RKO (cell line): ENCODE measurements at regions not wholly inside any gene's neighbourhood (a gene's known extent, or its start where the extent isn't known, plus 50 kb on each side); places are given as distances from the start of the nearest gene placed in this dataset.

Experiments used
- DNase-seq: peaks from one replicate; pipeline ENCODE4 v3.0.0-alpha.2; 2016; ENCODE audit warnings: low spot score

DNA sequence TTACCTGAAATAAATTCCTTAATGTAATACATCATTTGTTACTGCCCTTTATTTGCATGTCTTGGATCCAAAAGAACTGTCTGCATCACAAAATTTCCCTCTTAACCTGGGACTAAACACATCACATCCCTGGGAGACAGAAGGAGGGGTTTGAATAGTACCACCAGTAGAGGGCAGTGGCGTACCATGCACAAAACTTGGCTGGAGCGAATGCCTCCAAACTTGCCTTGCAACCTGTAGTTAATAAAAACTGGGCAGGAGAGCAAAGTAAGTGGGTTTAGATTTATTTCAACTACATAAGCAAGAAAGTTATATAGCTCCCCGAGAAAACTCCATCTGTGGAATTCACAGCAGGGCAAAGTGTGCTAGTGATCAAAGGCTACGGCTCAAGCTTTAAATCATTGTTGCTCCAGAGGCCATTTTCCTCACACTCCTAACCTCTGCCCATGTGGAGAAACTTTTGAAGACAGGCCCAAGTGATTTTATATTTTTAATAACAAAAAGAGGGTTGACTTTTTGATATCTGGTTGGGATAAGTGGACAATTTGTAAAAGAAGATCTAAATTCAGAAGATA, 1176.7 kb upstream of the SEL1L start:
- DNase-seq: peak; percentile 53

DNA sequence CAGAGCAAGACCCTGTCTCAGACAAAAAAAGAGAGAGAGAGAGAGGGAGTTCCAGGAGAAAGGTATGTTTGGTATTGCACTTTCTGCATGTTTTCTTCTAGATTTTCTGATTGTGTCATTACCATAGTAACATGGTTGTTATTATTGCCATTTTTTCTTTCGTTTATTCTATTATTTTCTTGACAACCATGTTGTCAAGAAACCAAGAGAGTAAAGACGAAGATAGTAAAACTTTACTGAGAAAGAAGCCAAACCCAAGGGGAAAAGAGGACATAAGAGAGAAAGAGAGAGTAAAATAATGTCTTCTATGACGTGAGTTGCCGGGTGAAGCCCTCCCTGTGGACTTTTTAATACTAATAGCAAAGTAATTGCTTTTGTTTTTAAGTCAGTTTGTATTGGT, 1186.0 kb upstream of the SEL1L start:
- DNase-seq: no peak

DNA sequence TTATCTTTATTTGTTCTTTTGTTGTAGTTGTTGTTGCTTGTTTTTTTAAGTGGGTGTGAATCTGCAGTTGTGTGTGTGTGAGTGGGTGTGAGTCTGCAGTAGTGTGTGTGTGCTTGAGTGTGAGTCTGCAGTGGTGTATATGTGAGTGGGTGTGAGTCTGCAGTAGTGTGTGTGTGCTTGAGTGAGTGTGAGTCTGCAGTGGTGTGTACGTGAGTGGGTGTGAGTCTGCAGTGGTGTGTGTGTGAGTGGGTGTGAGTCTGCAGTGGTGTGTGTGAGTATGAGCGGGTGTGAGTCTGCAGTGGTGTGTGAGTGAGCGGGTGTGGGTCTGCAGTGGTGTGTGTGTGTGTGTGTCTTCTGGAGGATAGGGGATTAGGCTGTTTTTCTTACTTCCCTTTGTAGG, 1186.8 kb upstream of the SEL1L start:
- DNase-seq: no peak

DNA sequence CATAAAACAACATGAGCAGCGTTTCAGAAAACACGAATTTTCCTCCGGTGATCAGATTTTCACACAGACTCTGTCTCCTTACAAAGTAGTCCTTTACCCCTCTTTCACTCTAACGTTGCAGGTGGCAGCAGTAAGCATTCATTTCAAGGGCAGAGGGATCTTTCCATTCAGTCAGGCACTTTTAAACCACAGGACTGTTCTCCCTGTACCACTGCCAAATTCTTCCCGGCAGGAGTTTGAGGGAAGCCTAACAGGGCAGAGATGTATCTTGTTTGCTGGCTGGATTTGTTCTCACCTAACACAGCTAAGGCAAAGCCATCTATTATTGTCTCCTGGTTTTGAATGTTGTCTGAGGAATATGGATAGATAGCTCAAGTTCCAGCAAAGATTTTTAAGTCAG, 1187.3 kb upstream of the SEL1L start:
- DNase-seq: no peak

DNA sequence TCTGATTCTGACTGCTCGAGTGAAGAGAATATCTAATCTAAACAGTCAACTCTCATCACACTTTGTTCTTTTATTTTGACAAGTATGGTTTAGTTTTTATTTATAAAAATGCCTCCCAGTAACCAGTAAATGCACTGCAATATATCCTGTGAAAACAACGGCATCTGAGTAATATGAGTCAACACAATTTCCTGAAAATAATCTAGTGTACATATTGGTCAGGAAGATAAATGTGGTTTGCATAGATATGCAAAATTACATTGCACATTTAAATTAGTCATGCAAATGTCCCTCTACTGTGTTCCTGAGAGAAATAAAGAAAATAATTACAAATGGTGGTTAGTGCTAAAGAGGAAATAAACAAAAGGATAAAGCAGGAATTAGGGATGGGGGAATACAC, 1190.7 kb upstream of the SEL1L start:
- no peak for DNase-seq

DNA sequence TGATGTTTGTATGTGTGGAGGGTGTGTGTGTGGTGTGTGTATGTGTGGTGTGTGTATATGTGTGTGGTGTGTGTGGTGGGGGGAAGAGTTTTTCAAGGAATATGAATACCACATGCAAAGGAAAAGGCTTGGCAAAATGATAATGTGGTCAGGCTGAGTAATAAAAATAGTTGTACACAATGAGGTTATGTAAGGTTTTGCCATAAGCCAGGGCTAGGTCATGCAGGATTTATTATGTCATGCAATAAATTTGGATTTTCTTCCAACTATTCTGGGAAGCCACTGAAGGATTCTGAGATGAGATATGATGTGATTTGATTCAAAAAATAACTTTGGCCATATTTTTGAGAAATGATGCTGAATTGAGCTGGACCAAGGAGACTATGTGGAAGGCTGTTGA, 1191.6 kb upstream of the SEL1L start:
- DNase-seq: no peak

DNA sequence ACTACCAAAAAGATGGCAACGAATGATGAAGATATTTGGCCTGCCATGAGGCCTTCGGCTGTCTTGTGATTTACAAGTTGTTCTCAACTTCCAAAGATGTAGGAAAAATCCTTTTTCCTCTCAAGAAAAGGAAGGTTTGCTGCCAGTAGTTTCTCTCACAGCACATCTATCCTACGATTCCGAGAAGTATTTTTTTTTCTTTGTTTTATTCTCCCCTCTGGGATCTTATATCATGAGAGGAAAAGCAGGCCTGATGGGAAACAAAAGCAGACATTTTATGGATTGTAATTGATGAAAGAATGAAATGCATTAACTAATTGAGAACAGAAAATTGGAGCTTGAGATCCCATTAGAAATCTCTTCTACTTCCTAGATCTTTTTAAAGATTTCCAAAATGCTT, 1197.9 kb upstream of the SEL1L start:
- DNase-seq: no peak

DNA sequence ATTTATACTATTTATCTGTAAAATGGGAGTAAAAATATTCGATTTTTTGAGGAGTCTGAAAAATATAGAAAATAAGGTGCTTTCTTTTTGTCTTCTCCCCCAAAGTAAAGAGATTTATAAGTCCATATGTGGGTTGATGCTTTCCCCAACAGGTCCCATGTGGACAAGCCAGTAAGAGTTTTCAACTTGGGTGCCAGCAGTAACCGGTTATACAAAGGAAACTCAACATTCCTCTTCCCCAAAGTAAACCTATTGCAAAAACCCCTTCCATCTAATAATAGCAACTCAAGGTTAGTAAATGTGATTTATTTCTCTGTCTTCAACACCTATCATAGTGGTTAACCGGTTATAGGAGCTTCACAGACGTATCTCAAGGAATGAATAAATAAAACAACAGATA, 1206.9 kb upstream of the SEL1L start:
- no peak for DNase-seq

DNA sequence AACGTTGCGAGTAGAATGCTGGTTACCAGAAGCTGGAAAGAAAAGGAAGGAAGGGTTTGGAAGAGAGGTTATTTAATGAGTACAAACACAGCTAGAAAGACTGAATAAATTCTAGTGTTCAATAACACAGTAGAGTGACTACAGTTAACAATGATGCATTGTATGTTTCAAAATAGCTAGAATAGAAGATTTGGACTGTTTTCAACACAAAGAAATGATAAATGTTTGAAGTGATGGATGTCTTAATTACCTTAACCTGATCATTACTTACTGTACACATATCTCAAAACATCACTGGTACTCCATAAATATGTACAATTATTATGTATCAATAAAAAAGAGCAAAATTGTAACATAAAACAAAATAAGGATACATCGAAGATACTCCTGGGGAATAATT, 1221.8 kb upstream of the SEL1L start:
- no peak for DNase-seq

DNA sequence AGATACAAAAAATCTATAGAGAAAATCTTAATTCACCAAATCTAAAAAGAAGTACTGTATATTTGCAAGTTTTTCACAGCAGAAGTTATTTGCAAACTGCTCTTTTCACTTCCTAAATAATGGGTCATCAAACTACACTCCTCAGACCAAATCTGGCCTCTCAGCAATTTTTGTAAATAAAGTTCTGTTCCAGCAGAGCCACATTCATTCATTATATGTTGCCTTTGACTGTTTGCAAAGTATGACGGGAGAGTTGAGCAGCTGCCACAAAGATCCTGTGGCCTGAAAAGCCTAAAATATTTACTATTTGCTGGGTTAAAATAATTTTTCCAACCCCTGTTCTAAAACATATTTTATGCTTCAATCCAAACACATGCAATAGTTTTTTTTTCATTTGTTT, 1222.3 kb upstream of the SEL1L start:
- no peak for DNase-seq

DNA sequence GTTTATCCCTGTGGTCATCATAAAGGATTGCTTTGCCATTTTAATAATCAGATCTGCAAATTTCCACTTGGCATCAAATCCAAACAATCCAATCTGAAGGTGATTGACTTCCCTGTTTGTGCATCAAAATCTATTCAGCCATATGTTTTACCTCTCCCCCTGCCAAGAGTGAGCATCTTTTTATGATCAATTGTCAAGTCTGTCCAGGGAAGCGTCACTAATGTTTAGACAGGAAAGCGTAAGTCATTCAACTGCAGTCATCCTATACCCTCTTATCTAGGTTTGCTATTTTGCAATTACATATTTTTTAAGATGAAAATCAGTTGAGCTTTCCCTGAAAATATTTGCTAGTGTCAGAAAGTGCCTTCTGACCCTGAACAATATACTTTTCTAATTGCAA, 1224.1 kb upstream of the SEL1L start:
- DNase-seq: no peak

DNA sequence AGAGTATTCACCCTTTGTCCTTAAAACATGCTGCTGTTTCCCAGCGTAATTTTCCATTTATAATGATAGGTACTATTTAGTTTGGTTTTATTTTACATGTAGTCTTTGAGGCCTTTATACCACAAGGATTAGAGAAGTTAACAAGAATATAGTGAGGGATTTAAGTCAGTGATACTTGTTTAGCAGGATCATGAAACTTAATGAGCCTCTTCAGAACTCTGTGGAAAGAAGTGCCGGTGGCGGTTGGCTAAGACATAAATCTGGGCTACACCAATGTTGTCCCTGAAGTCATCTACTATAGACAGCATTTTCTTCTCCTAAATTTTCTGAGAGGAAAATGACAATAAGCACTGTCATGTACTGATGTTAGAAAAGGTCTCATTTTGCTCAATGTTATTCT, 1226.0 kb upstream of the SEL1L start:
- DNase-seq: no peak

DNA sequence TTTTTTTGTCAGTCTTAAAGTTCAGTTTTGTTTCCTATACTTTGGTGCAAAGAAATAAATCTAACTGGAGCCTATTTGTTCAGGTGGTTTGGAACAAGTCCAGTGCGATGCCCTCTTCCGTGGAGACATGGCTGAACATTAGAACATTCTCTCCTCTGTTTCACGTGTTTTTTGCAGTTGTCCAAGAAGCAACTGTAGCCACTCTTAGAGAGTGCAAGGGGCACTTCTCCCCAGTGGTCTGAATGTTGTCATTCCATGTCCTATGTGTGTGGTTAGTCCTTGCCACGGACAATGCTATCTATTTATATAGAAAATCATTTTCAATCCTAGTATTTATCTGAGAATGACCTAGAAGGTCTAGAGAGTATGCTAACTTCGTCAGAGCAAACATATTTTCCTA, 1232.5 kb upstream of the SEL1L start:
- no peak for DNase-seq

DNA sequence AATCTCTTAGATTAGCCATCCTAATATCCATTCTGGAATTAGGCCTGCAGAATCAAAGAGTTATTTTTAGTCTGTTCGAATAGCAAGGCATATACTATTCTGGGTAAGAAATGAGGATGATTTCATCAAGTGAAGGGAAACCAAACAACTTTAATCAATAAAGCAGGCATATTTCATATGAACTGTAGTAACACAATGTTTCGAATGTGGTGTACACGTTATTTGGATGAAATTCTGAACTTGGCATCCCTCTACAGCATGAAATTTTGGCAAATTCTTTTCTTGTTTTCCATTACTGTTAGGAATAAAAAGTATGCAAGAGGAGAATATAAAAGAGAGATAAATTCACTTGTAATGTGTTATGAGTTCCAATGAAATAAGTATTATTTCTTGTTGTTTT, 1233.3 kb upstream of the SEL1L start:
- no peak for DNase-seq

DNA sequence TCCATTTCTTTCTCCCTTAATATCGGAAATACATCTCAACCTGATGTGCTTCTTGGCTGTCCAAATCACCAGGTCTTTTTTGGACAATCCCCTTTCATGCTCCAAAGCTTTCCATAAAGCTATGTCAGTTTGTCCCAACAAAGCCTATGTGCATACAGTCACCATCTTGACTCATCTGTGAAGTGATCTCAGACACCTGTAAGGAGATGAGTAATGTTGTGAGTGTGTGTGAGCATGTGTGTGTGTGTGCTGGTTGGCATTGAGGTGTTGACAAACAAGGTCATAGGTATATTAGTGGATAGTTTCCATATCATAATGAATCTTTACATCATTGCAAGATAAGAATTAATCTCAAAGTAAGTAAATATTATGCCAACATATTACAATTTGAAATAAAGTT, 1243.3 kb upstream of the SEL1L start:
- DNase-seq: peak; percentile 27

DNA sequence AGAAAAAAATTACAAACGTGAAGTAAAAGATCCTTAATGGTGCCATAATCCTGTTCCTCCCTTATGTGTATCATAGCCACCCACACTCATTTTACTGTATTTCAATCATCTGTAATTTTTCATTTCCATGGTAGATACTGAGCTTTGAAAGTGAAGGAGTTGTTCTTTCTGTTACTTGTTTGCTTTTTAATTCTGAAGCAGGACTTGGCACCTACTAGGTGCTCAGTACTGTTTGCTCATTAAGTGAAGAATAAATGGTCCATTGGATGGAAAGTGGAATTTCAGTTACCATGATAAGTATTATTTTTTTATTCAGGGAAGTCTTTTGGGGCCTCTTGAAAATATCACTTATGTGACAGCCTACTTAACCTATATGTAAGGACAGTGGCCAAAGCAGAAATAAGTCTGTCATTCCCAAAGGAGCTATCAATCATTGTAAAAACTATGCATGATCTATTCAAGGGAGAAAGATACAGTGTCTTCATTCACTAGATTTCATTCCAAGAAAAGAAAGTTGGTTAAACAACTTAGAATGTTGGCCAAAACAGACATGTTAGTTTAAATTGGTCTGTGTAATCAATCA, 1244.4 kb upstream of the SEL1L start:
- DNase-seq: no peak

DNA sequence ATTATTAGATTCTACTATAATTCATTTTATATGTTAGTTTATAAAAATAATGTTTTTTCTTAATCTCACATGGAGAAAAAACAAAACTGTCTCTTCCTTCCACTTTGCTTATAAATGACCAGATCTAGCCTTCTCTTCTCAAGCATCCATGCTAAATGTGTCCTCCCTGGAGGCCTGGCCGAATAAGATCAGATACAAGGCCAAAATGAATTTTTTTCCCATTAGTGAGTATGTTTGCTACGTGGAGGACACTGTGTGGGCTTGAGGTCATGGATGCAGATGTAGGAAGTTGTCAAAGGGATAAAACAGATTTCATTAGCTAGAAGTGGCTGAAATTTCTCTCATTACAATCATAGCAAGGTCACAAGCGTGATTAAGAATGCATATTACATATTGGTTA, 1244.9 kb upstream of the SEL1L start:
- no peak for DNase-seq

DNA sequence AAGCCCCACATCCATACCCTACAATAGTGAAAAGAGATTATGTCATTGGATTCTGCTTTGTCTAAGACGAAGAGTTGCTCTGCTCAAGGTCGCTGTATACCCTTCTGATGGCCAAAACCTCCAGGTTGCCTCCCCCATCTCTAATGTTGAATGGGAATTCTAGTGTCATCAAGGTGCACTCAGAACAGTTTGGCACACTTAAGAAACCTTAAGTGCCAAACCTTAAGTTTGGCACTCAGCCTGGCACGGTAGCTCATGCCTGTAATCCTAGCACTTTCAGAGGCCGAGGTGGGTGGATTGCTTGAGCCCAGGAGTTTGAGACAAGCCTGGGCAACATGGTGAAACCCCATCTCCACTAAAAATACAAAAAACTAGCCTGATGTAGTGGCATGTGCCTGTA, 1245.6 kb upstream of the SEL1L start:
- DNase-seq: no peak

DNA sequence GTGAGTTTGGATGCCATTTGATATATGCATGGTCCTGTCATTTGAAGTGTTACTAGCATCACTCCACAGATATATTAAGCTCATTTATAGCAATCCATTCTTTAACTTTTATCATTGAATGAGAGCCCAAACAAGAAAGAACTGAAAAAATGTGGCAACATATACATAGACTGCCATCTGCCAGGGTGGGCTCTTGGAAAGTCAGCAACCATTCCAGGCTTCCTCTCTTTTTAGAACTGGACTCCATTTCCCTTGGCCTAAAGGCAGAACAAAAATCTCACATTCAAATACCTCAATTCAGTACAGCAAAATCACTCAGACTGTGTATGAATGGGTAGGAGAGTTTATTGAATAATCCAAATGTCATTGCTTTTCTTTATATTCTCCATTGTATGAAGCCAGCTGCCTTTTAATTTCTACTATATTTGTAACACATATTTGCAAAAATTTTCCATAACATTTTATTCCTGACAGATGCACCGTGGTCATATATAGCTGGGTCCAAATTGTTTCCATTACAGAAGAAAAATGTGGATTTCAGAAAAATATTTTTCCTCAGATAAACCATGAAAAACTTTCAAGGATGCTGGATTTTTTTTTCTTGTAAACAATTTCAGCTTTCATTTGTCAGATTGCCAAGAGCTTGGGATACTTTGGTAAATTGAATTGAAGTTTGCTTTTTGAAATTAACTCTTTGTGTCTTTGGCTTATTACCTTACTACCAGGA, 1252.3 kb upstream of the SEL1L start:
- no peak for DNase-seq

DNA sequence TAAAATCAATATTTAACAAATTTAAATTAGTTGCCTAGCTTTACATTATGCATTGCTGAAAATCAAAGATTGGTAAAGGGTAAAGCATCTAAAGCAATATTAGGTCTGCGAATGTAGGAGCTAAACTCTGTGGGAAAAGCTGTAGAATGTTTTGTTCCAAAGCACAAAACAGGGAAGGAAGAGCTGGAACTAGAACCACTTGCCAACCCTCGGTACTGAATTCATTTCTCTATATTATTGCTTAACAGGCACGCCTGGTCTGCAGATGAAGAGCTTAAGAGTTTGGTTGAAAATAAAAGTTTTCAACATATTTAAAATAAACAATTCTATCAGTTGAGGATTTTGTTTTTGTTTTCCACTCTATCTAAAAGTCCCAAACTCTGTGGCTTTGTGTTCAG, 1252.8 kb upstream of the SEL1L start:
- DNase-seq: no peak

DNA sequence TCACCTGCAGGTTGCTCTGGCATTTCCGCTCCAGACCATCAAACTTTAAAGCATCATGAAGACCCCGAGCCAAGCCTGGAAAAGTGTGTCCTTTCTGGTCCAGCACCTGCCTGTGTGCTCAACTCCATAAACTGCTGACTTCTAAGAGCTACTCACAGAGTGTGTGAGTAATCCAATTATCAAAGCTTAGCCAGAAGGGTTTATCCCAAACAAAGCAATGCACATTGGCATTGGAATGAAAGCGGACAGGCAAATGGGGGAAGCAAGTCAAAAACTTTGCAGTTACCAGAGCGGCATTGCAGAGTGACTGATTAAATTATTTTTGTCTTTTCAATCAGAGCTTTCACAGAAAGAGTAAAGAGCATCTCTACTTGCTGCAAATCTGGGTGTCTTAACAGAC, 1262.4 kb upstream of the SEL1L start:
- DNase-seq: no peak

DNA sequence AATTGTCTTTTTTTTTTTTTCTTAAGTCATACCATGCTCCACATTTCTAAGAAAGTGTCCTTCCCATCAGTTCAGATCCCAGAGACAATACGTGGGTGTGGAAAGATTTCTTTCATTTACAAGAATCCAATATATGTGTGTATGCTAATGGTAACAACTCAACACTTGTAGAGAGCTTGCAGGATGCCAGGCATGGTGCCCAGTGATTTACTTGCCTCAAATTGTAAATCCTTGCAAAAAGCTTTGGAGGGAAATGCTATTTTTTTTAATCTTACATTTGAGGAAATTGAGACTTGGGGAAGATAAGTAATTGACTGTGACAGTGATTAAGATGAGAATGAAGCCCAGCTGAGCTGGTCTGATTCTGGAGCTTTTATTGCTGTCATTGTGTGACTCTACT, 1264.6 kb upstream of the SEL1L start:
- DNase-seq: no peak

DNA sequence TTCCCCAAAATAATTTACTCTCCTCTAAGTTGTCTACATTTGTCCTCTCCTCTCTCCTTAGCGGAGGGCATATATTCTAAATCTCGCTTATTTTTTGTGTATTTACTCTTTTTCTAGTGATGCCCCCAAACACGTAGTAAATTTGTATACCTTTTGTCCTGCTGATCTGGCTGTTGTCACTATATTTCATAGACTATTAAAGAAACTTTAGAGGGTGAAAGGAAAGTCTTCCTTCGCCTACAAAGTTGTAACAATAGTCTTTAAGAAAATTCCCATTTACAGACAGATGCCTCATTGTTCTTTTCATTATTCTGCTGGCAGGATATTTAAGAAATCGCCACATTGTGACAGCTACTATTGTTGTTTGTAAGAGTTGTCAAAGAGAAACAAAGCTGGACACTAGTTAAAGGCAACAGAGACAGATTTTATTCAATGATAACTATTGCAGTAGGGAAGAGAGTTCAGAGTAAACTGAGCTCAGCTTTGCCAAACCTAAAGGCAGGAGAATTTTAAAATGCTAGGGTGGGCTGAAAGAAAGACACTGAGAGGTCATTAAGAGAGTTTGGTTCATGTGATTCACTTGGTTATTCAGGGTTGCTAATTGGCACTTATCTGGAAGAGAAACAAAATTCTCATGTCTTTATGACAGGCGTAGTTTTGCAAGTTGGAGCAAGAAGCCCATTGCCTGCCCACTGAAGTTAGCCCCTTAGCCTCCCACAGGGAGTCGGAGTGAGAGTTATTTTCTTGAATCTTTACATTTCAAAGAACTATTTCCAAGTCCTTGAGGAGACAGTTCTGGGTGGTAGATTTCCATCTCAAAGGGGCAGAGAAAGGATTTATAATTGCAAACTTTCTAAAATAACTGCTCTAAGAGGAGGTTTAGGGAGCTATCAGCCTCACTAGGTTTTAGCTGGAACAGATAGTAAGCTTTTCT, 1272.5 kb upstream of the SEL1L start:
- DNase-seq: no peak
